ENCODE measurements at regions not wholly inside any gene's neighbourhood (a gene's known extent, or its start where the extent isn't known, plus 50 kb on each side); places are given as distances from the start of the nearest gene placed in this dataset.

DNA sequence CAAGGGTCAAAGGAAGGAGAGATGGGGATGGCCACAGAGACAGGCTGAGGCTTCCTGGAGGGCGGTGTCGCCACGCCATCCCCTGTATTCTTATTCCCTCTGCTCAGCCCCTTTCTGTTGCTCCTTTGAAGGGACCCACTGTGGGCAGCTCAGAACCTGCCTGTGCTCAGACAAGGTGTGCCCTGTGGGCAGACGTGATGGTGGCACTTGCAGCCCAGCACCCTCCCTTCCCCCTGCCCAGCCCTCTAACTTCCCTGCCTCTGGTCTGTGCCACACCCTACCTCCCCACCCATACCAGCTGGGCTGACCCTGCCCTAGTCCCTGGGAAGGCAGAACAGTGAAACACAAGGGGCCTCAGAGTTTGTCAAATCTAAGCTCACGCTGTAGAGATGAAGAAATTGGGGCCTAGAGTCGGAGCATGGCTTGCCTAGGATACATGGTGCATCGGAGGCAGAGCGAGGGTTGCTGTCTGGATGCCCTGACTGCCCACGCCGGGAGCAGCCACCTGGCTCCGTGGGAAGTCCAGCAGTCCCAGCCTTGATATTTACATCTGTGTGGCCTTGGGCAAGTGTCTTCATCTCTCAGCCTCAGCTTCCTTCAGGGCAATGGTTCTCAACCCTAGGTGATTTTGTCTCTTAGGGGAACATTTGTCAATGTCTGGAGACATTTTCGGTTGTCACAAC is 68.6 kb upstream of the RUNX3 start:
- no peak for DNase-seq

GRCh38 chr1:24996983-24997893 is 67.2 kb upstream of the RUNX3 start:
- DNase-seq: peak; percentile 54

DNA sequence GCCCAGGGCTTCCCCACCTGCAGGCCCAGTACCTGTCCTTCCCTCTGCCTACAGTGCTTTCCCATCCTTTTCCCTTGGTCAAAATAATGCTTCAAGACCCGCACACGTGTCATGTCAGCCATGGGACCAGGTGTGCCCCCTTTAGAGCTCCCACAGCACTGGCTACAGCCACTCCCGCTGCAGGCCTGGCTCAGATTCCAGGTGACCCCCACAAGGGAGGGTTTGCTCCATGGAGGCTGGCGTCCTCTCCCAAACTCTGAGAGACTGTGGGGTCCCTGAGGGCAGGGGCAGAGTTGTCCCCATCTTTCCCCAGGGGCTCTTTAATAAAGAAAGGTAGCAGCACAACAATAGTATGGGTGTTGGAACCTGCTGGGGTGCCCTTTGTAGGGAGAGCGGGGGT is 66.4 kb upstream of the RUNX3 start:
- DNase-seq: no peak

DNA sequence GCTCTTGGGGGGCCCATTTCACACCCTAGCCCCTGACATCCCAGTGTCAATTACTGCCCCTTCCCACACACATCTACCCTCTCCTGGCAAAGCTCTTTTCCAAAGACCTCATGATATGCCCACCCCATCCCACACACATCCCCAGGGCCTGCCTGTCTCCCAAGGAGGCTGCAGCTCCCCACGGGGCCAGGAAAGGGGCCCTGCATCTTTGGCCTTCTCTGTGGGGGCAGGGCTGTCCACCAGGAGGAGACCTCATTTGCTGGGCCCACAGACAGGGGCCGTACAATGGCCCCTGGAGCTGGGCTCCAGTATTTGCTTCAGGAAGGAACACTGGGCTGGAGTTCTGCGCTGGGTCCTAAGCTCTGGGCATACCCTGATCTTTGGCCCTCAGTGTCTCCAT is 65.6 kb upstream of the RUNX3 start:
- no peak for DNase-seq

DNA sequence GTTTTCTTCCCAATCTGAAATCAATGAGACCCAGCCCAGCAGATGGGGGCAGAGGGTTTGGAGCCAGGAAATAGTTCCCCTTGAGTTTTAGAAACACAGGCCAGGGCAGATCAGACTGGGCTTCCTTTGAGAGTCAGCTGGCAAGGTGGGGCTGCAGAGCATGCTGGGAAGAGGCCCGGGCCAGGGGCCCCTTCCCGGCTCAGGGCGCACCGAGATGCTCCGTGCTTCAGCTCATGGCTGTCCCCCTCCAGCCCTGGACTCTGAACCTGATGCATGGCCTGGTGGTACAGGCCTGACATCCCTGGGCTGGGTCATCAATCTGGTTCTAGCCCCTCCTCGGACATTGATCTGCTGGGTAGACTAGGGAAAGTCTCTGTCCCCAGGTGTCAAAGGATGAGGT is 65.1 kb upstream of the RUNX3 start:
- DNase-seq: no peak

- DNase-seq: no peak
Observed at GRCh38 chr1:24993871-24994580, 64.0 kb upstream of the RUNX3 start.

DNA sequence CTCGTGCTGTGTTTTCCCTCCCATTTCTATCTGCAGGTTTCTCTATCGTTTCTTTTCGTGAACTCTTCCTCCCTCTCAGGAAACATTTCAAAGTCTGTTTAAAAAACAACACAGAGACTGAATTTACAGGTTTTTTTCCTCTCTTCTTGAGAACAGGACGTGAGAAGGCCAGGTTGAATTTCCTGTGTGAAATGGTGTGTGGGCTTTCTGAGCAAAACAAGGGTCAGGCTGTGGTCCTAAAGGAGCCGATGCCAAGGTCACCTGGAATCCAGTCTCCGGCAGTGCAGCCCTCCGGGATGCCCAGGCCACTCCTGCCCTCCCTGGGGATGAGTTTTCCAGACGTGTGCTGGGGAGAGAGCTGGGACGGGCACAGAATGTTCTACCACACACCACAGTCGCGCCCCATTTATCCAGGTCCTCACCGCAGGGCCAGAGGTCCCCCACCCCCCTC is 62.7 kb upstream of the RUNX3 start:
- DNase-seq: peak; percentile 47

GRCh38 chr1:24992124-24992760 is 62.2 kb upstream of the RUNX3 start:
- no peak for DNase-seq

DNA sequence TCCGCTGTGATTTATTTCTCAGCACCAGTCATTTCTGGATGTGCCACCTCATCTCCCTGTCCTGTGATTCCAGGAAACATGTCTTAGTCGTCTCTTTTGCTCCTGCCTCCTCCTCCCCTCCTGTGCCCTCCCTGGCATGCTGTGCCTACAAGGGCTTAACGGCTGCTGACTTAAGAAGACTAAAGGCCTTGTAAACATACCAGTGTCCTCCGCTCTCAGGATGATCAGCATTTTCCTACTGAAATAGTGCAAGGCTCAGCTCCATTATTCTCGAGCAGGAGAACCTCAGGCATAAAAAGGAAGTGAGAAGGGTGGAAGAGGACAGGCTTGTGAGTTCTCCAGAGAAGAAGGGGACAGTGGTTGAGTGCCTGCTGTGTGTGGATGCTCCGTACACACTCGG is 61.6 kb upstream of the RUNX3 start:
- no peak for DNase-seq

DNA sequence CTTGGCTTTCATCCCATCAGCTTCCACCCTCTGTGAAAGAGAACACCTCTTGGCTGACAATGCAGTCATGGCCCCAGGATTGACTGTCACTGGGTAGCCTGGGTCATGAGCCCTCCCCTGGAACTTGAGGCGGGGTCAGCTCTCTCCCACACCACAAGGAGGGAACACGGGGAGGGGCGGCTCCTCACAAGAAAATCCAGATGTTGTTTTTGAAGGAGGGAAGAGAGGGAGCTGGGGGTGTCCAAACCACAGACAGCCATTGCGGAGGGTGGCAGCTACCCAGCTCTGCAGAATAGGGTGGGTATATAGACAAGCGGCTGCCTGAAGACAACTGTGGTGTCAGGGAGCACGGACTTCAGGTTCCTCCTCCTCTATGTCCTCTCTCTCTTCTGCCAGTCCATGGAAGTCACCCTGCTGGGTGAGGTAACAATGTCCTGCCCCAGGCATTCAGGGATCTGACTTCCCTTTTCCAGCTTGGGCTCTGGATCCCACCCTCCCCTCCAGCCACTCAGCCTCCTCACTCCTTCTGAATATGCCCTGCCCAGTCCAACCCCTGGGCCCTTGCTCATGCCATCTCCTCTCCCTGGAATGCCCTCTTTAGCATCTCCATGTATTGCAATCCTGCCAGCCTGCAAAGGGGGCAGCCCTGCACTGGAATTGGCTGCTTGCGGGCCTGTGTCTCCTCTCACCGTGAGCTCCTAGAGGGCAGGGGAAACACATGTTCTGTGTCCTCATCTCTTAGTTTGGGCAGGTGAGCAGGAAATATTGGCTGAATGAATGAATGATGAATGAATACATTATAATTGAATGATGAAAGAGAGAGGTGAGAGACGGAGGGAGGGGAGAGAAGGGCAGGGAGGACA is 60.9 kb upstream of the RUNX3 start:
- DNase-seq: peak; percentile 22

- no peak for DNase-seq
Observed at GRCh38 chr1:24990136-24990535, 60.1 kb upstream of the RUNX3 start.

GRCh38 chr1:24989082-24989481 is 59.0 kb upstream of the RUNX3 start:
- DNase-seq: no peak

GRCh38 chr1:24988558-24988912 is 58.5 kb upstream of the RUNX3 start:
- DNase-seq: no peak

DNA sequence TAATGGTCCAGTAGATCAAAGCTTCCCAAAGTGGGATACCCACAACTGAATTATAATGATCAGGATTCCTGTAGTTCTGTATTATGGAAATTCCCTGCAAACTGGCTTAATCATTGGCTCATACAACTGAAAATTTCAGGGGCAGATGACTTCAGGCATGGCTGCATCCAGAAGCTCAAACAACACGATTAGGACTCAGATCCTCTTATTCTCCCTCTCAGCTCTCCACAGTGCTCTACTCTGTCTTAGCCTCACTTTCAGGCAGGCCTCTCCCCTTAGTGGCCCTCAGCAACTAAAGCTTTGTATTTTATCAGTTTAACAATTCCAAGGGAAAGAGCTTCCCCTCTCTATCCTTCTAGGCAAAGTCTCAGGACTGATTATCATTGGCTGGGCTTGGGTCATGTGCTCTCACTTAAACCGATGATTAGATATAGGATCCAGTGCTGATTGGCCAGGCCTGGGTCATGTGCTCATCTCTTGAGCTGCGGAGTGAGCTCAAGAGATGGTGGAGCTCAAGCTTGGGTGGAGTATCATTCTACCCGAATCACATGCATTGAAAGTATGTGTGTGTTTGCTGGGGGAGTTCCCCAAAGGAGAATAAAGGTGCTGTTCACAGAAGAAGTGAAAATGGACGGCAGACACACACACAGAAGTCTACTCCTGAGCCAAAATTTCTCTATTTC is 57.9 kb upstream of the RUNX3 start:
- DNase-seq: no peak

DNA sequence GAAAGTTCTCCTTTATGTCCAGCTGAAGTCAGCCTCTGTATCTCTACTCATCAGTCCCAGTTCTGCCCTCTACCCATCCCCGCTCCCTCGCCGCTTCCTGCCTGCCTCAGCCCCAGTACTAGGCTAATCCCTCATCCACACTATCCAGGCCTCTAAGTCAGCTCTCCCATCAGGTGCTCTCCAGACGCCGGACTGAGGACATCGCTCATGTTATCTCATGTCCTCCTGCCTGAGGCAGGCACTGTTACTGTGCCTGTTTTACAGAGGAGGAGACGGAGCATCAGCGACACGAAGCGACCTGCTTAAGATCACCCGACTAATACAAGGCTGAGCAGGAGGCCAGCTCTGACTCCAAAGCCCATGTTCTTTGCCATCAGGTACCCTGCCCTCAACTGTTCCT is 57.3 kb upstream of the RUNX3 start:
- DNase-seq: no peak

GRCh38 chr1:24986372-24986965 is 56.4 kb upstream of the RUNX3 start:
- DNase-seq: no peak

DNA sequence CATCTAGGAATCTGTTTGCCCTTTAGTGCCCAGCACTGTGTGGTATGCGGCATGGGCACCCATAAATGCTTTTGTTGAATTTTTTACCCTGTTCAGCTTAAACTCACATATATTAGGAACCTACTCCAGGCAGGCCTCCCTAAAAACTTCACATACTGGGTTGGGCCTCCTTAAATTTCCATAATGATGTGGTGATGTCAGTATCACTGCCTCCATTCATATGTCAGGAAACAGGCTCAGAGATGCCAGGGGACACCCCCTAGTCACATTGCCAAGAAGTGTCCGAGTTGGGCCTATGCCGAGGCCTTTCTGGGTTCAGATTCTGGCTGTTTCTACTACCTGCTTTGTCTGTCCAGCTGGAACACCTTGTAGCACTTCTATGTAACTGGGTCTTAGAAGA is 55.7 kb upstream of the RUNX3 start:
- no peak for DNase-seq

GRCh38 chr1:24984800-24985522 is 54.9 kb upstream of the RUNX3 start:
- DNase-seq: peak; percentile 64

DNA sequence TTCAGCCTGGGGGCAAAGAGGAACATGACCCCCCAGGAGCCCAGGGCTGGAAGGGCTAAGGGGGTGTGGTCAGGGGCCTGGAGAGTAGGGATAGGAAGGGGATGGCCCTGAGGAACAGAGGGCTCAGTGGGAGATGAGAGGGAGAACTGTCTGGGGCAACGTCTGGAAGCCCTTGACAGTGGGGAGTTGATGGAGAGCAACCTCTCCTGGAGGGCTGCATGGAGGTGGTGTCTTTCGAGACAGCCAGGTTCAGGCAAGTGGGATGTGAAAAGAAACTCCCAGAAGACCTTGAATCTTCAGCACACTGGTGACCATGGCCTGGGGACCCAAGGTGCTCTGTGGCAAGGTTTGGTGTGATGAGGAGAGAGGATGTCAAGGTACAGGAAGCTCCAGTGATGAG is 54.2 kb upstream of the RUNX3 start:
- DNase-seq: no peak

DNA sequence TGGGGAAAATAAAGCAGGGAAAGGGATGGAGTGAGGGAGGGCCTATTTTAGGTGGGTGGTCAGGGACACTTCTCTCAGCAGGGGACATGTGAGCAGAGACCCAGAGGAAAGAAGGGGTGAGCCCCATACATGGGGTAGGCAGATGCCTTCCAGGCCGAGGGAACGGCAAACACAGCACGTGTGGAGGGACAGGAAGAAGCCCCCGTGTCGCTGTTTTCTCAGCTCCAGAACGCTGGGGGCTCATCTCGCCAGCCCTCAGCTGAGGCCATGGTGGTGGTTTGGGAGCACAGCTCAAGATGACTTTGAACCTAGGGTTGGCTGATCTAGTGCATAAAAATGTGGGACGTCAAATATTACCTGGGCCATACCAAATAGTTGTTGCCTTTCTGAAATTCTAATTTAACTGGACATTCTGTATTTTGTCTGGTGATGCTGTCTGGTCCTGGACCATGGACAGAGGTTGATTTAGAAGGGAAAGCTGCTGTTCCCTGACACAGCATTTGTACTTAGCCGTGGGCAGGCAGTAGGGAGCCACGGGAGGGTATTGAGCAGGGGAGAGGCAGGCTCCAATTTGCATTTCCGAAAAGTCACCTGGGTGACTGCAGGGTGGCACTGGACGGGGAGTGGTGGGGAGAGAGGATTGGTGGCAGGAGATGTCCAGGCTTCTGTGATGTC is 53.1 kb upstream of the RUNX3 start:
- no peak for DNase-seq

All from CD4-positive, alpha-beta T cell treated with Interleukin-12 subunit alpha and Interleukin-12 subunit beta, for 1 hour (primary cell).